ENCODE measurements at regions not wholly inside any gene's neighbourhood (a gene's known extent, or its start where the extent isn't known, plus 50 kb on each side); places are given as distances from the start of the nearest gene placed in this dataset.

DNA sequence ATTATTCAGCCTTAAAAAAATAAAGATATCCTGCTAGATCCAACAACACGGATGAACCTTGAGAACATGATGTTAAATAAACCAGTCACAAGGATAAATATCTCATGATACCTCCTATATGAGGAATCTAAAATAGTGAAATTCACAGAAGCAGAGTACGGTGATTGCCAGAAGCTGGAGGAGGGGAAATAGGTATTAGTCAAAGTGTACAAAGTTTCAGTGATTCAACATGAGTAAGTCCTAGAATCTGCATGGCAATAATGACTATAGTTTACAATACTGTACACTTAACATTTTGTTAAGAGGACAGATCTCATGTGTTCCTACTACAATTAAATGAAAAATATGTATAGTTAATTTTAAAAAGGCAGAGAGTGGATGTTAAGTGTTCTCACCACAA is 206.6 kb upstream of the SLC10A2 start:
- Mint-ChIP-seq H3K36me3 (no peaks in the 10 kb centered on the region), H3K9me3 (peaks cover 0 to 3% (median 2%) of the 10 kb centered on the region in 3 donors), H3K4me1 (no peaks in the 10 kb centered on the region), H3K27ac (no peak overlapping the region), H3K4me3 (no peak overlapping the region), H3K27me3 (no peaks in the 10 kb centered on the region)
- ChIA-PET POLR2A (no interaction called here), CTCF (no interaction called here)
- no peak overlapping the region for H3K4me3 ChIP-seq (ENCODE audit: control insufficient read depth in 1 of 2, extremely low read depth in 1 of 2, low read length in 1 of 2)
- ATAC-seq (replicated peaks in 1 of 4) = no peak
- H3K9me3 ChIP-seq = no peaks in the 10 kb centered on the region
- H3K36me3 ChIP-seq (ENCODE audit: control insufficient read depth in 2 of 2, extremely low read depth in 1 of 2, insufficient read depth in 1 of 2, low read length in 1 of 2) = no peaks in the 10 kb centered on the region
- no peaks in the 10 kb centered on the region for H3K27me3 ChIP-seq (replicated peaks in 1 of 2; ENCODE audit: control insufficient read depth in 2 of 2, extremely low read depth in 1 of 2, insufficient read depth in 2 of 2, low read length in 1 of 2)
- H3K4me1 ChIP-seq (ENCODE audit: control insufficient read depth in 1 of 2, extremely low read depth in 1 of 2, insufficient read depth in 2 of 2, low read length in 2 of 2) = no peaks in the 10 kb centered on the region
- WGBS (ENCODE audit: insufficient coverage) = no CpG with 5 or more reads among the region's 2 CpGs
- DNase-seq = no peak
- no peak overlapping the region for H3K27ac ChIP-seq (ENCODE audit: low read length)

DNA sequence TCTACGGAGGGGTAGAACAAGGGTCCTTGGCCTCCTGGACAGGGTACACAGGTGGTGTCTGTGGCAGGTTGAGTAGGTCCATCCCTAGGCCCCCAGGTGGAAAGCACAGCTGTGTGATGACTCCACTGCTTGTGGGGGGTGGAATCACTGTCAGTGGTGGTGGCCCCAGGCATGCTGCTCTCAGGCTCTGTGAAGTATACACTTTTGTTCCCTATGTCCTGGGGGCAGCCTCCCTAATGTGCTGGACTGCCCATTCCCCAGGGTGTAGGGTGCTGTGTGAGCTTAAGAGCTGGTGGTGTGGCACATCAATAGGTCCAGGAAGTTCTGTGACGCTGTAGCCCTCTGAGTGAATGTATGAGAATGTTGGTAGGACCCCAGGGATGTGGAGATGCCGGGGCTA is 197.2 kb upstream of the SLC10A2 start:
- 56% methylated on average over 2 of the region's 3 CpGs for whole genome bisulfite sequencing (ENCODE audit: insufficient coverage)
- no peak for ATAC-seq (replicated peaks in 1 of 4)
- no peaks in the 10 kb centered on the region for H3K27me3 Mint-ChIP-seq

DNA sequence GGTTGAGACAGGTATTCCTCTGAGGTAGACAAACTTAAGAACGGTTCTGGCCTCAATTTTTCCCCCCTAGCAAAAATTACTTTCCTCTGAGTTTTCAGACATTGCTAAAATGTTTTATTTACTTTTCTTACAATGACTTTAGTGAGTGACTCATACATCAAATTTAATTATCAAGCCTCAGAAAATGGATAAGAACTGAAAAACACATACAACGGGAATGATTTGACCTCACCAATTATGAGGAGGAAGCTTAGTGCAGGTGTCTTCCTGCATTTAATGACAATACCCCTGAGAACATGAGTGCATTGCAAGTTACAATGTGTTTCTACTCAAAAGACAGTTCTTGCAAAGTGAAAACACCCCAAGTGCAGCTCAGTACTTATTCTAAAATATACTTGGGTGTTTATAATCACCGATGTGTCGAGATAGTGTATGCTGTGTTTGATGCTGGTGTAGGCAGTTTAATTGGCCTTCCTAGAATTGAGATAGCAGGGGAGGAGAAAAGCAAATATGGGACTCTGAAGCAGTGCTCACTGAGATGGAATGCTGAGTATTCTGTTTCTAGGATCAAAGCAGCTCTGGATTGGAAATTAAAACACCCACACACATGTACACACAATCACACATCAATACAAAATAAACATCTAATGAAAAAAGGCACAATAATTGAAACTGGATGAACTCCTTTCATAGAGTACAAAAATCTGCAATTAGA is 189.5 kb upstream of the SLC10A2 start:
- Histone ChIP-seq H3K4me1 (ENCODE audit: control insufficient read depth in 1 of 2, extremely low read depth in 1 of 2, insufficient read depth in 2 of 2, low read length in 2 of 2) (no peaks in the 10 kb centered on the region), H3K4me3 (ENCODE audit: control insufficient read depth in 1 of 2, extremely low read depth in 1 of 2, low read length in 1 of 2) (no peak overlapping the region), H3K36me3 (ENCODE audit: control insufficient read depth in 2 of 2, extremely low read depth in 1 of 2, insufficient read depth in 1 of 2, low read length in 1 of 2) (no peaks in the 10 kb centered on the region), H3K27me3 (replicated peaks in 1 of 2; ENCODE audit: control insufficient read depth in 2 of 2, extremely low read depth in 1 of 2, insufficient read depth in 2 of 2, low read length in 1 of 2) (no peaks in the 10 kb centered on the region), H3K27ac (ENCODE audit: low read length) (no peak overlapping the region), H3K9me3 (no peaks in the 10 kb centered on the region)
- ChIA-PET POLR2A (no interaction called here), CTCF (no interaction called here)
- ATAC-seq (replicated peaks in 1 of 4) = no peak
- H3K9me3 Mint-ChIP-seq = peaks cover 5 to 17% (median 6%) of the 10 kb centered on the region in 3 donors
- no peak overlapping the region for H3K27ac Mint-ChIP-seq
- H3K27me3 Mint-ChIP-seq = no peaks in the 10 kb centered on the region
- no CpG with 5 or more reads among the region's 4 CpGs for WGBS (ENCODE audit: insufficient coverage)
- H3K4me3 Mint-ChIP-seq = no peak overlapping the region
- H3K36me3 Mint-ChIP-seq = no peaks in the 10 kb centered on the region
- H3K4me1 Mint-ChIP-seq = no peaks in the 10 kb centered on the region
- DNase-seq = no peak

More for the DNA sequence above, 197.2 kb upstream of the SLC10A2 start:
- Mint-ChIP-seq H3K4me1 (no peaks in the 10 kb centered on the region), H3K36me3 (no peaks in the 10 kb centered on the region), H3K27ac (no peak overlapping the region), H3K9me3 (peaks cover 8 to 29% (median 19%) of the 10 kb centered on the region in 3 donors), H3K4me3 (no peak overlapping the region)
- no peak overlapping the region for H3K4me3 ChIP-seq (ENCODE audit: control insufficient read depth in 1 of 2, extremely low read depth in 1 of 2, low read length in 1 of 2)
- POLR2A ChIA-PET = no interaction called here
- H3K9me3 ChIP-seq = no peaks in the 10 kb centered on the region
- H3K4me1 ChIP-seq (ENCODE audit: control insufficient read depth in 1 of 2, extremely low read depth in 1 of 2, insufficient read depth in 2 of 2, low read length in 2 of 2) = no peaks in the 10 kb centered on the region
- DNase-seq = no peak
- no peaks in the 10 kb centered on the region for H3K36me3 ChIP-seq (ENCODE audit: control insufficient read depth in 2 of 2, extremely low read depth in 1 of 2, insufficient read depth in 1 of 2, low read length in 1 of 2)
- H3K27ac ChIP-seq (ENCODE audit: low read length) = no peak overlapping the region
- H3K27me3 ChIP-seq (replicated peaks in 1 of 2; ENCODE audit: control insufficient read depth in 2 of 2, extremely low read depth in 1 of 2, insufficient read depth in 2 of 2, low read length in 1 of 2) = no peaks in the 10 kb centered on the region
- CTCF ChIA-PET = no interaction called here

DNA sequence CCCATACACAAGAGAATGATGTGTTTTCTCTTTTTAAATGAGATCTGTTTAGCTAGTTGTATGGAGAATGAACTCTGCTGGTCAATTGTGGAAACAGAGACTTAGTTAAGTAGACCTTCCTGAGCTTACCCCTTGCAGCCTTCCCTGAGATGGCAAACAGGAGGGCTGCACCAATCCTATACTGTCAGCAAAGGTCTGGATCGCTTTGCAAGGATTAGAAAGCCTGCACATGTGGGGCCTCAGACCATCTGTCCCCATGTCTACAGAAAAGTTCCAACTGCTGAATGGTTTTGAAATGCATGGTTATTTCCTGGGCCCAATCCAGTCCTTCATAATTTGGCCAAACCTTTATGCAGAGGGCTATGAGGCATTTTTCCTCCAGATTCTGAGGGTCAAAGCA is 183.9 kb upstream of the SLC10A2 start:
- Histone ChIP-seq H3K36me3 (ENCODE audit: control insufficient read depth in 2 of 2, extremely low read depth in 1 of 2, insufficient read depth in 1 of 2, low read length in 1 of 2) (no peaks in the 10 kb centered on the region), H3K4me1 (ENCODE audit: control insufficient read depth in 1 of 2, extremely low read depth in 1 of 2, insufficient read depth in 2 of 2, low read length in 2 of 2) (no peaks in the 10 kb centered on the region), H3K27ac (ENCODE audit: low read length) (no peak overlapping the region), H3K4me3 (ENCODE audit: control insufficient read depth in 1 of 2, extremely low read depth in 1 of 2, low read length in 1 of 2) (no peak overlapping the region), H3K27me3 (replicated peaks in 1 of 2; ENCODE audit: control insufficient read depth in 2 of 2, extremely low read depth in 1 of 2, insufficient read depth in 2 of 2, low read length in 1 of 2) (no peaks in the 10 kb centered on the region), H3K9me3 (no peaks in the 10 kb centered on the region)
- no peaks in the 10 kb centered on the region for H3K4me1 Mint-ChIP-seq
- POLR2A ChIA-PET = interaction anchor here in 1 of 2 donors (0.6 kb wide), 1 partner anchor 66 kb away, joined by 3 read pairs; no protein-coding TSS in a partner anchor
- H3K9me3 Mint-ChIP-seq = peaks cover 5 to 21% (median 6%) of the 10 kb centered on the region in 3 donors
- no peaks in the 10 kb centered on the region for H3K36me3 Mint-ChIP-seq
- CTCF ChIA-PET = no interaction called here
- H3K4me3 Mint-ChIP-seq = no peak overlapping the region
- DNase-seq = no peak
- ATAC-seq (replicated peaks in 1 of 4) = no peak
- peaks cover 0 to 1% of the 10 kb centered on the region in 2 donors for H3K27me3 Mint-ChIP-seq
- no peak overlapping the region for H3K27ac Mint-ChIP-seq
- 83% methylated on average over 1 of the region's 1 CpG for WGBS (ENCODE audit: insufficient coverage)

DNA sequence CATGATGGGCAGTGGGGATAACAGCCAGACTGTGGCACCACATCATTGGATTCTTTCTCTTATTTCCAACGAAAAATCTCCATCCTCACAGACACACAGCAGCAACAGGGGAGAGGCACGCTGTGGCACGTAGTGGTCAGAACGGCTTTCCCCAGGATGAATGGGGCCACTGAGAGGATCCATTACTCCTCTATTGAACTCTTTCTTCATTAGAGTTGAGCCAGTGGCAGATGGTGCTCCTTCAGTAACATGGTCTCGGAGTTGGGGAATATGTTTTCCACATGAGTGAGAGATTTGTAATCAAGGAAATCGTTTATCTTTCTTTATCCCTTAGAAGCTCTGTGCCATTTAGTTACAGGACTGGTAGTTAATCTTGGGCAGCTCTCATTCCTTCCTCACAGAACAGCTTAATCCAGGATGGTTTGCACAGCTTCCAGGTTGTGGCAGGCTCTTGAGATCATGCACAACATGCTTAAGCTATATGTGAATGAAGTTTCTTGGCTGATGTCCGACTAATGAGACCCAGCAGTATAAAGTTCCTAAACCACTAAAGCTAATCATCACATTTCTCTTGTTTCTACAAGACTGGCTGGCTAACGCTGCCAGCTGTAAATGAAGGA is 180.5 kb upstream of the SLC10A2 start:
- Histone ChIP-seq H3K36me3 (ENCODE audit: control insufficient read depth in 2 of 2, extremely low read depth in 1 of 2, insufficient read depth in 1 of 2, low read length in 1 of 2) (no peaks in the 10 kb centered on the region), H3K9me3 (no peaks in the 10 kb centered on the region), H3K27me3 (replicated peaks in 1 of 2; ENCODE audit: control insufficient read depth in 2 of 2, extremely low read depth in 1 of 2, insufficient read depth in 2 of 2, low read length in 1 of 2) (no peaks in the 10 kb centered on the region), H3K27ac (ENCODE audit: low read length) (no peak overlapping the region), H3K4me3 (ENCODE audit: control insufficient read depth in 1 of 2, extremely low read depth in 1 of 2, low read length in 1 of 2) (no peak overlapping the region), H3K4me1 (ENCODE audit: control insufficient read depth in 1 of 2, extremely low read depth in 1 of 2, insufficient read depth in 2 of 2, low read length in 2 of 2) (no peaks in the 10 kb centered on the region)
- 50% methylated on average over 2 of the region's 8 CpGs for WGBS (ENCODE audit: insufficient coverage)
- no peak for DNase-seq
- Mint-ChIP-seq H3K4me1 (no peaks in the 10 kb centered on the region), H3K27ac (no peak overlapping the region), H3K27me3 (peaks cover 0 to 1% of the 10 kb centered on the region in 2 donors), H3K4me3 (no peak overlapping the region), H3K9me3 (peaks cover 3 to 15% (median 5%) of the 10 kb centered on the region in 3 donors), H3K36me3 (no peaks in the 10 kb centered on the region)
- no peak for ATAC-seq (replicated peaks in 1 of 4)
- CTCF ChIA-PET = no interaction called here
- POLR2A ChIA-PET = no interaction called here

DNA sequence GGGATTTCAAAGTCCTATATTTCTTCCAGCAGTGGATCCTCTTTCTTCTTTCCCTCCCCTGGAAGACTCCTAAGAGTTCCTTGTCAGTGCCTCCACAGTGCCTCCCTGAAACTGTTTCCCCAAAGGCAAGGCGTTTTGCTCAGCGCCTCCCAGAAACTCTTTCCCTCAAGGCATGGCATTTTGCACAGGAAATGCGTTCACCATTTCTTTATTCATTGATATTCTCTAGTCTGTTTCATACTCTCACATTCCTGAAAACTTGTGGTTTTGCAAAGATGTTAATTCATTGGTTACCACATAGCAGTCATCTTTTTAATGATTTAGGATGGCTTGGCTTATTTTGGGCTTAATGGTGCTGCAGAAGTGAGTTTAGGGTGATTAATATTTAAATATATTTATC is 177.3 kb upstream of the SLC10A2 start:
- POLR2A ChIA-PET = no interaction called here
- Histone ChIP-seq H3K9me3 (no peaks in the 10 kb centered on the region), H3K4me1 (ENCODE audit: control insufficient read depth in 1 of 2, extremely low read depth in 1 of 2, insufficient read depth in 2 of 2, low read length in 2 of 2) (no peaks in the 10 kb centered on the region), H3K27me3 (replicated peaks in 1 of 2; ENCODE audit: control insufficient read depth in 2 of 2, extremely low read depth in 1 of 2, insufficient read depth in 2 of 2, low read length in 1 of 2) (no peaks in the 10 kb centered on the region), H3K27ac (ENCODE audit: low read length) (no peak overlapping the region), H3K4me3 (ENCODE audit: control insufficient read depth in 1 of 2, extremely low read depth in 1 of 2, low read length in 1 of 2) (no peak overlapping the region), H3K36me3 (ENCODE audit: control insufficient read depth in 2 of 2, extremely low read depth in 1 of 2, insufficient read depth in 1 of 2, low read length in 1 of 2) (no peaks in the 10 kb centered on the region)
- ATAC-seq (replicated peaks in 1 of 4) = no peak
- Mint-ChIP-seq H3K9me3 (peaks cover 2 to 5% (median 3%) of the 10 kb centered on the region in 3 donors), H3K4me3 (no peak overlapping the region), H3K4me1 (no peaks in the 10 kb centered on the region), H3K36me3 (no peaks in the 10 kb centered on the region), H3K27ac (no peak overlapping the region), H3K27me3 (no peaks in the 10 kb centered on the region)
- WGBS (ENCODE audit: insufficient coverage) = 100% methylated on average over 2 of the region's 3 CpGs
- DNase-seq = no peak
- CTCF ChIA-PET = no interaction called here
